NCI-H345 treated with DMSO at 0.1 percent for 48 hours (cell line): ENCODE measurements at regions not wholly inside any gene's neighbourhood (a gene's known extent, or its start where the extent isn't known, plus 50 kb on each side); places are given as distances from the start of the nearest gene placed in this dataset.
A peak's percentile ranks its signal among the peaks of the same experiment; 100 is the strongest.
"Not testable (repeated sequence)": the region's sequence is repeated elsewhere in the genome, so short reads cannot be mapped to it uniquely, and the experiment has no call there.

Experiments
- DNase-seq: peaks from one replicate; lab custom pipeline; 2025; ENCODE audit not compliant: unreplicated experiment; lab: John Stamatoyannopoulos, UW

DNA sequence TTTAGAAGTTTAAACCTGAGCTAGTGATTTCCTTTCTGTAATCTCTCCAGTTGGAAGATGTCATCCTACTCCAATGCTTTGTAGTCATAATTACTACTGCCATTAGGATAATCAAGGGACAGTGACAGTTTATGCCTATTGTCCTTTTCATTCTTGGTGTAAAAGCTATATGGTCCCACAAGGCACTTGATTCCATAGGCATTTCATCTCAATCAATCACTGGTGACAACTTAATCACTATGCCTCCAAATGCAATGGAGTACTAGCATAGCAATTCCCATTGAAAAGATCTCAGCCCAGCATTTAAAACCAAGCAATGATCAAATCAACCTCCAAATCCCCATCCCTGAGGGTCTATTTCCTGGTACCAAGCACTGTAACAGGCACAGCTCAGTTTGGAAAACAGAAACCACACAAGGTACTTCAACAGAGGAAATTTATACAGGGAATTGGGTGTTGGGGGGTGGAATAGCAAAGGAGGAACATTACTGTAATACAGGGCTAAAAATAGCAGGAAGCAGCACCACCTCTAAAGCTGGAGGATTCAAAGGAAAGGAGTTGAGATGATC is 51.0 kb downstream of the FHIP2A start:
- DNase-seq, result no peak

- no peak for DNase-seq
These were observed 53.3 kb downstream of the FHIP2A start for GRCh38 chr10:114874827-114875411.

DNA sequence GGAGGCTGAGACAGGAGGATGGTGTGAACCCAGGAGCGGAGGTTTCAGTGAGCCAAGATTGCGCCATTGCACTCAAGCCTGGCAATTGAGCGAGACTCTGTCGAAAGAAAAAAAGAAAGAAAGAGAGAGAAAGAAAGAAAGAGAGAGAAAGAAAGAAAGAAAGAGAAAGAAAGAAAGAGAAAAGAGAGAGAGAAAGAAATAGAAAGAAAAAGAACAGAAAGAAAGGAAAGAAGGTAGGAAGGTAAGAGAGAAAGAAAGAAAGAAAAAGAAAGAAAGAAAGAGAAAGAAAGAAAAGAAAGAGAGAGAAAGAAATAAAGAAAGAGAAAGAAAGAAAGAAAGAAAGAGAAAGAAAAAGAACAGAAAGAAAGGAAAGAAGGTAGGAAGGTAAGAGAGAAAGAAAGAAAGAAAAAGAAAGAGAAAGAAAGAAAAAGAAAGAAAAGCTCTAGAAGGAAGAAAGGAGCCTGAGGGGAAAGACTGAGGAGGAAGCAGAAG is 54.1 kb downstream of the FHIP2A start:
- not testable (repeated sequence) for DNase-seq

GRCh38 chr10:114876169-114876568 is 54.6 kb downstream of the FHIP2A start:
- no peak for DNase-seq

- DNase-seq, result peak; percentile 22
These were observed 55.2 kb downstream of the FHIP2A start for GRCh38 chr10:114876602-114877300.

- DNase-seq, result no peak
These were observed 55.7 kb downstream of the FHIP2A start for GRCh38 chr10:114877301-114877644.

DNA sequence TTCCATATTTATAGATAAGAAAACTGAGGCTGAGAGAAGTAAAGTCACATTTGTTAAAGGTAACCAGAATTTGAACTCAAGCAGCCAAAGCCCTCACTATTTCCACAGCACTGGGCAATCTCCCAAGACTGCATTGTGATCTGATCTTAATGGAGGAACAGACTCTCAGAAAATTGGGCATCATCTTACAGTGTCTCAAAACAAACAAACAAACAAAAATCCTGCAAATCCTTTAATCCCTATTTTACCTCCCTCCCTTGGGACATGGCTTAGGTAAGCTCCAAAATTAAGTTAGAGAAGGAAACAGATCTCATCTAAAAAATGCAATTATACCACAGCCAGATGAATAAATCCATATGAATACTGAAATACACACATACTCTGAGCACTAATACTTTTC is 57.5 kb downstream of the FHIP2A start:
- DNase-seq, result no peak

DNA sequence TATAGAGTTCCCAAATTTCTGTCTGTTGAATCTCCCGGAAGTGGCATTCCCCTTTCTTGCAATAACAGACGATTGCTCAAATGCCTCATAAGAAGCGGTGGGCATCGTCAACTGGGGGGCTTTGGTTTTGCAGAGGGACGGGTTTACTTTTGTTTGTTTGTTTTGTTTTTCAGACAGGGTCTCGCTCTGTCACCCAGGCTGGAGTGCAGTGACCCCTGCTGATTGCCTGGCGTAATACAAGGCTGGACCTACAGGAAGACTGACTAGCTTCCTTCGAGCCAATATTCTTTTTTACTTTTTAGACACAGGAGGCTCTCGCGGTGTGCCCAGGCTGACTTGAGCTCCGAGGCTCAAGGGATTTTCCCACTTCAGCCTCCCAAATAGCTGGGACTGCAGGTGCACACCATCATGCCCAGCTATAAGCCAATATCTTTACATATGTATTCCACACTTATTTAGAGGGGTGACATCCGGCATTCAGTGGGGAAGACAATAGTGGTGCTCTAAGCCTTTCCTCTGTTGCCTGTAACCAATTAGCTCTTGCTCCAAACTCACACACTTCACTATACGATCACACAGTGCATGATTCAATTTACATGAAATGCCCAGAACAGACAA is 58.1 kb downstream of the FHIP2A start:
- DNase-seq, result no peak

DNA sequence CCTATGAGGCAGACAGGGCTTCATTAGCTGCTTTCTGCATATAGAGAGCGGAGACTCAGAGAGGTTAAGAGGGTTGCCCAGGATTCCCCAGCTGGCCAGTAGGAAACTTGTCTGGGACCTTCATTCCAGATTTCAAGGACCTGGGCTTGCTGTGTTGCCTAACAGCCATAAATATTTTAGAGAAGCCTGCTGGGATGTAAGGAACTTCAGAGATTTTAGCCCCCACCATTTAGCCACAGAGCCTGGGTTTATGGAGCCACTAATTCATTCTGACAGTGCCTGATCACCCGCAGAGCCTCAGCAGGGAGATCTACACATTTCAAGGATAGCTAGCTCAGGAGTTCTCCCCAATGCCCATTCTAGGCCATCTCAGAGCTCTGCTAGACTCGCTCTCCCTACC is 56.6 kb upstream of the TRUB1 start:
- DNase-seq, result no peak

- DNase-seq, result no peak
These were observed 56.1 kb upstream of the TRUB1 start for GRCh38 chr10:114881901-114882300.

GRCh38 chr10:114885443-114885842 is 52.6 kb upstream of the TRUB1 start:
- DNase-seq, result no peak
